A549 (cell line): ENCODE measurements at regions not wholly inside any gene's neighbourhood (a gene's known extent, or its start where the extent isn't known, plus 50 kb on each side); places are given as distances from the start of the nearest gene placed in this dataset.

Source experiments
- BHLHE40 ChIP-seq: IDR thresholded peaks from 2 replicates; pipeline ENCODE4 v1.6.1; 2012; ENCODE audit warnings: low read depth, low read length, inconsistent platforms
- CEBPB ChIP-seq, 2 experiments: fragments of >200 bp in 1 of 2; sonication (Bioruptor Twin) in 1 of 2; formaldehyde crosslinking in 1 of 2; IDR thresholded peaks; 2 replicates each; pipeline ENCODE4 v1.6.1; 2012 to 2016
- FOSB ChIP-seq: fragments of 250-450 bp; sonication (Bioruptor Pico); IDR thresholded peaks from 2 replicates; pipeline ENCODE4 v1.5.0; 2020; ENCODE audit warnings: mild to moderate bottlenecking, moderate library complexity
- GATA3 ChIP-seq: IDR thresholded peaks from 2 replicates; pipeline ENCODE4 v1.6.1; 2012; ENCODE audit warnings: borderline replicate concordance
- HOXB13 ChIP-seq: fragments of 250-450 bp; sonication (Bioruptor Pico); IDR thresholded peaks from 2 replicates; pipeline ENCODE4 v1.5.0; 2020; ENCODE audit warnings: low read depth, mild to moderate bottlenecking, moderate library complexity
- KDM1A ChIP-seq: fragments of 200-600 bp; sonication (generic); IDR thresholded peaks from 2 replicates; pipeline ENCODE4 v1.6.1; 2016; ENCODE audit warnings: low read depth, mild to moderate bottlenecking
- MAZ ChIP-seq: fragments of 150-350 bp; IDR thresholded peaks from 2 replicates; pipeline ENCODE4 v1.6.1; 2014; ENCODE audit warnings: antibody characterized with exemption, low read depth, low read length, borderline replicate concordance
- NR3C1 ChIP-seq: fragments of >200 bp; sonication (Bioruptor Twin); formaldehyde crosslinking; IDR thresholded peaks from 3 replicates; pipeline ENCODE4 v1.6.1; 2017
- POLR2A ChIP-seq: IDR thresholded peaks from 2 replicates; pipeline ENCODE4 v1.6.1; 2012; ENCODE audit warnings: mild to moderate bottlenecking, low read length
- POLR2AphosphoS2 ChIP-seq: conservative IDR thresholded peaks from 2 replicates; pipeline ENCODE4 v1.6.1; 2012; ENCODE audit warnings: low read length, improper control_type of control experiment, inconsistent platforms
- REST ChIP-seq: fragments of 200-600 bp; sonication (generic); IDR thresholded peaks from 2 replicates; pipeline ENCODE4 v1.6.1; 2016; ENCODE audit warnings: antibody characterized with exemption, mild to moderate bottlenecking, moderate library complexity
- RFX5 ChIP-seq: fragments of 450-650 bp; IDR thresholded peaks from 2 replicates; pipeline ENCODE4 v1.7.1; 2014; ENCODE audit warnings: antibody characterized with exemption, mild to moderate bottlenecking, moderate library complexity
- USF2 ChIP-seq: fragments of 450-650 bp; IDR thresholded peaks from 2 replicates; pipeline ENCODE4 v1.6.1; 2014; ENCODE audit warnings: antibody characterized with exemption
- TF ChIP-seq, protein P1 (sequence below): fragments of >200 bp; sonication (Bioruptor Twin); formaldehyde crosslinking; IDR thresholded peaks from 3 replicates; pipeline ENCODE4 v1.5.1; 2016

DNA sequence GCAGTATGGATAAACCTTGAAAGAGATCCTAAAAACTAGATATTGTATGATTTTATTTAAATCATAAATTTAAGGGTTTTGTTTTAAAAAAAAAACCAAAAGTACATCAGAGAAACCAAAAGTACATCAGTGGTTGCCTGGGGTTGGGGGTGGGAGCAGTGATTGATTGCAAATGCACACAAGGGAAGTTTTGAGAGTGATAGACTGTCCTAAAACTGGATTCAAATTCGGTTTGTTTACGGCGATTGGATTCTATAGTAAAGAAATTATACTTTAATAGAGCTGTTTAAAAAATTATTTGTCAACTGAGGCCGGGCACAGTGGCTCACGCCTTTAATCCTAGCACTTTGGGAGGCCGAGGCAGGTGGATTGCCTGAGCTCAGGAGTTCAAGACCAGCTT is 179.8 kb downstream of the METTL4 start:
- TF ChIP-seq GATA3 (no peak), POLR2AphosphoS2 (no peak), FOSB (CRISPR knock-in tag) (no peak), POLR2A (no peak), USF2 (no peak), NR3C1 (no peak), CEBPB (IDR thresholded peaks at IDR 0.05) (no peak), RFX5 (no peak), MAZ (no peak), HOXB13 (CRISPR knock-in tag) (no peak), KDM1A (no peak), BHLHE40 (no peak), REST (no peak)
- TF ChIP-seq, protein P1, sequence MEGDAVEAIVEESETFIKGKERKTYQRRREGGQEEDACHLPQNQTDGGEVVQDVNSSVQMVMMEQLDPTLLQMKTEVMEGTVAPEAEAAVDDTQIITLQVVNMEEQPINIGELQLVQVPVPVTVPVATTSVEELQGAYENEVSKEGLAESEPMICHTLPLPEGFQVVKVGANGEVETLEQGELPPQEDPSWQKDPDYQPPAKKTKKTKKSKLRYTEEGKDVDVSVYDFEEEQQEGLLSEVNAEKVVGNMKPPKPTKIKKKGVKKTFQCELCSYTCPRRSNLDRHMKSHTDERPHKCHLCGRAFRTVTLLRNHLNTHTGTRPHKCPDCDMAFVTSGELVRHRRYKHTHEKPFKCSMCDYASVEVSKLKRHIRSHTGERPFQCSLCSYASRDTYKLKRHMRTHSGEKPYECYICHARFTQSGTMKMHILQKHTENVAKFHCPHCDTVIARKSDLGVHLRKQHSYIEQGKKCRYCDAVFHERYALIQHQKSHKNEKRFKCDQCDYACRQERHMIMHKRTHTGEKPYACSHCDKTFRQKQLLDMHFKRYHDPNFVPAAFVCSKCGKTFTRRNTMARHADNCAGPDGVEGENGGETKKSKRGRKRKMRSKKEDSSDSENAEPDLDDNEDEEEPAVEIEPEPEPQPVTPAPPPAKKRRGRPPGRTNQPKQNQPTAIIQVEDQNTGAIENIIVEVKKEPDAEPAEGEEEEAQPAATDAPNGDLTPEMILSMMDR = no peak
